B cell (primary cell): ENCODE measurements at regions not wholly inside any gene's neighbourhood (a gene's known extent, or its start where the extent isn't known, plus 50 kb on each side); places are given as distances from the start of the nearest gene placed in this dataset.

Experiments used
- ATAC-seq: fragments of 200-7000 bp; cut with Tn5 transposase; one replicate; pipeline ENCODE4 v1.10.0; 2021; ENCODE audit warnings: low read depth, mild to moderate bottlenecking, moderate number of reproducible peaks, moderate library complexity
- CTCF ChIA-PET: fragments of 350-600 bp; sonication (Branson Sonifier 250); formaldehyde crosslinking; loops from one replicate; lab custom pipeline; 2021; ENCODE audit warnings: antibody characterized with exemption, inconsistent platforms; lab: Charles Lee
- POLR2A ChIA-PET: fragments of 350-600 bp; sonication (Branson Sonifier 250); formaldehyde crosslinking; loops from one replicate; lab custom pipeline; 2021; ENCODE audit warnings: antibody characterized with exemption; lab: Charles Lee
- DNase-seq: peaks from one replicate; pipeline ENCODE4 v3.0.0; 2013
- H2AFZ ChIP-seq: 2 replicates; pipeline ENCODE4 v1.6.1; 2012; ENCODE audit warnings: mild to moderate bottlenecking, low read depth, low read length; ENCODE audit not compliant: insufficient read depth, poor library complexity, severe bottlenecking
- H3K27ac ChIP-seq, 2 donors: 1 replicate in 1 of 2; 2 replicates in 1 of 2; pipeline ENCODE4 v1.5.1; 2012 to 2013; ENCODE audit warnings: low read length in 2 of 2, mild to moderate bottlenecking in 2 of 2, moderate library complexity in 1 of 2
- H3K27me3 ChIP-seq, 4 experiments: fragments of 200-600 bp in 1 of 4; sonication (generic) in 1 of 4; replicated peaks in 1 of 4; 1 replicate in 2 of 4; 2 replicates in 2 of 4; pipeline versions ENCODE4 v1.6.1 to v1.7.0; 2013 to 2016; ENCODE audit warnings: low read length in 3 of 4, mild to moderate bottlenecking in 2 of 4, mixed read lengths in 1 of 4, moderate library complexity in 1 of 4; ENCODE audit not compliant: insufficient read depth in 4 of 4, control insufficient read depth in 3 of 4; ENCODE audit errors: control extremely low read depth in 1 of 4
- H3K36me3 ChIP-seq, 2 experiments: replicated peaks in 1 of 2; 1 replicate in 1 of 2; 2 replicates in 1 of 2; pipeline versions ENCODE4 v1.6.1 to v1.7.1; 2013; ENCODE audit warnings: low read length in 1 of 2; ENCODE audit not compliant: insufficient read depth in 2 of 2, control insufficient read depth in 1 of 2; ENCODE audit errors: control extremely low read depth in 1 of 2, extremely low read depth in 1 of 2
- H3K4me1 ChIP-seq, 2 donors: fragments of 200-600 bp in 1 of 2; sonication (generic) in 1 of 2; 1 replicate in 1 of 2; 2 replicates in 1 of 2; pipeline versions ENCODE4 v1.5.1 to v1.6.1; 2013 to 2017; ENCODE audit warnings: low read length in 2 of 2; ENCODE audit not compliant: control insufficient read depth in 2 of 2, insufficient read depth in 2 of 2
- H3K4me2 ChIP-seq: replicated peaks from 2 replicates; pipeline ENCODE3; 2012; ENCODE audit warnings: mild to moderate bottlenecking, low read depth, low read length; ENCODE audit not compliant: poor library complexity, severe bottlenecking
- H3K4me3 ChIP-seq, 5 experiments: fragments of 200-600 bp in 1 of 5; sonication (generic) in 1 of 5; 1 replicate in 3 of 5; 2 replicates in 2 of 5; pipeline versions ENCODE4 v1.5.1 to v1.7.0; 2011 to 2016; ENCODE audit warnings: low read length in 4 of 5, mild to moderate bottlenecking in 4 of 5, low read depth in 2 of 5, control low read depth in 1 of 5, moderate library complexity in 1 of 5; ENCODE audit not compliant: insufficient read depth in 1 of 5; ENCODE audit errors: control extremely low read depth in 1 of 5, extremely low read depth in 1 of 5
- H3K79me2 ChIP-seq: fragments of 200-600 bp; sonication (generic); one replicate; pipeline ENCODE4 v1.6.0; 2016; ENCODE audit warnings: low read length; ENCODE audit not compliant: control insufficient read depth, insufficient read depth
- H3K9ac ChIP-seq: fragments of 200-600 bp; sonication (generic); 2 replicates; pipeline ENCODE4 v1.6.1; 2017; ENCODE audit warnings: mild to moderate bottlenecking, low read length, moderate library complexity
- H3K9me3 ChIP-seq, 3 donors: one replicate each; pipeline versions ENCODE4 v1.6.1 to v1.7.1; 2013; ENCODE audit warnings: low read length in 2 of 3; ENCODE audit not compliant: control insufficient read depth in 2 of 3, insufficient read depth in 1 of 3; ENCODE audit errors: control extremely low read depth in 1 of 3
- H4K20me1 ChIP-seq: 2 replicates; pipeline ENCODE4 v1.6.0; 2012; ENCODE audit warnings: mild to moderate bottlenecking, low read length; ENCODE audit not compliant: insufficient read depth, control insufficient read depth, poor library complexity, severe bottlenecking
- H3K27ac Mint-ChIP-seq: one replicate; pipeline ENCODE4 v1.8.0; 2021; ENCODE audit warnings: mixed read lengths
- H3K27me3 Mint-ChIP-seq: one replicate; pipeline ENCODE4 v1.8.0; 2021; ENCODE audit warnings: mixed read lengths
- H3K4me1 Mint-ChIP-seq: one replicate; pipeline ENCODE4 v1.8.0; 2021; ENCODE audit warnings: mixed read lengths
- H3K4me3 Mint-ChIP-seq: one replicate; pipeline ENCODE4 v1.8.0; 2021; ENCODE audit warnings: mixed read lengths
- H3K9me3 Mint-ChIP-seq: one replicate; pipeline ENCODE4 v1.8.0; 2022; ENCODE audit warnings: mixed read lengths; ENCODE audit not compliant: insufficient read depth
- CTCF ChIP-seq: fragments of 200-600 bp; IDR thresholded peaks from one replicate; pipeline ENCODE4 v1.8.0; 2022; ENCODE audit warnings: antibody characterized with exemption, mild to moderate bottlenecking
- EZH2 ChIP-seq: IDR thresholded peaks from 2 replicates; pipeline ENCODE4 v1.6.1; 2012; ENCODE audit warnings: borderline replicate concordance, low read depth, mild to moderate bottlenecking, moderate library complexity, low read length; ENCODE audit not compliant: insufficient read depth, poor library complexity, severe bottlenecking
- WGBS: methylation state at CpG from one replicate; pipeline ENCODE4 v1.1.5; 2013; ENCODE audit warnings: missing lambda C conversion rate; ENCODE audit not compliant: insufficient coverage; 5-methylcytosine and 5-hydroxymethylcytosine counted together
- intact Hi-C: fragments of 100-400 bp; cut with micrococcal nuclease; formaldehyde crosslinking; loops from one replicate; pipeline ENCODE4 v1.10.0; 2022

- Histone ChIP-seq H3K27ac (no peak overlapping the region), H3K36me3 (no peaks in the 10 kb centered on the region), H3K79me2 (no peaks in the 10 kb centered on the region), H2AFZ (no peak overlapping the region), H3K9ac (no peak overlapping the region), H3K4me2 (no peak overlapping the region), H4K20me1 (no peaks in the 10 kb centered on the region), H3K27me3 (no peaks in the 10 kb centered on the region), H3K4me1 (no peaks in the 10 kb centered on the region), H3K9me3 (no peaks in the 10 kb centered on the region), H3K4me3 (no peak overlapping the region)
- Mint-ChIP-seq H3K9me3 (no peaks in the 10 kb centered on the region), H3K27me3 (no peaks in the 10 kb centered on the region), H3K4me1 (no peaks in the 10 kb centered on the region), H3K4me3 (no peak overlapping the region), H3K27ac (no peak overlapping the region)
- no peak for TF ChIP-seq CTCF
- no peak for TF ChIP-seq EZH2
- ChIA-PET CTCF (no interaction called here), POLR2A (no interaction called here)
- intact Hi-C loops = no loop called here
- ATAC-seq (no peak), DNase-seq (no peak)
- WGBS = no CpG with 5 or more reads among the region's 6 CpGs
These were observed 1396.5 kb downstream of the OTOL1 start for GRCh38 chr3:162892921-162893793.

- H3K4me1 ChIP-seq = no peaks in the 10 kb centered on the region
- no peaks in the 10 kb centered on the region for H3K27me3 Mint-ChIP-seq
- no peak for ATAC-seq
- H3K9me3 ChIP-seq = no peaks in the 10 kb centered on the region
- no peak overlapping the region for H2AFZ ChIP-seq
- TF ChIP-seq EZH2 (no peak), CTCF (no peak)
- no peak overlapping the region for H3K4me3 Mint-ChIP-seq
- intact Hi-C loops = no loop called here
- H3K9me3 Mint-ChIP-seq = no peaks in the 10 kb centered on the region
- DNase-seq = no peak
- H4K20me1 ChIP-seq = no peaks in the 10 kb centered on the region
- no peaks in the 10 kb centered on the region for H3K27me3 ChIP-seq
- no peaks in the 10 kb centered on the region for H3K4me1 Mint-ChIP-seq
- H3K4me2 ChIP-seq = no peak overlapping the region
- POLR2A ChIA-PET = no interaction called here
- no peak overlapping the region for H3K4me3 ChIP-seq
- H3K79me2 ChIP-seq = no peaks in the 10 kb centered on the region
- no peak overlapping the region for H3K27ac ChIP-seq
- no peak overlapping the region for H3K27ac Mint-ChIP-seq
- CTCF ChIA-PET = no interaction called here
- H3K9ac ChIP-seq = no peak overlapping the region
- H3K36me3 ChIP-seq = no peaks in the 10 kb centered on the region
These were observed 1400.7 kb downstream of the OTOL1 start for GRCh38 chr3:162897291-162897690.
